ENCODE measurements at regions not wholly inside any gene's neighbourhood (a gene's known extent, or its start where the extent isn't known, plus 50 kb on each side); places are given as distances from the start of the nearest gene placed in this dataset.

- H3K23ac ChIP-seq (ENCODE audit: insufficient read length, low read depth, low read length): no peak overlapping the region
- Mint-ChIP-seq H3K27ac (no peak overlapping the region), H3K27me3 (ENCODE audit: low read depth) (peaks cover 54% of the 10 kb centered on the region), H3K9me3 (no peaks in the 10 kb centered on the region), H3K4me3 (no peak overlapping the region), H3K36me3 (ENCODE audit: insufficient read depth in 1 of 3, low read depth in 3 of 3) (no peaks in the 10 kb centered on the region), H3K4me1 (no peaks in the 10 kb centered on the region)
- H3K56ac ChIP-seq (ENCODE audit: insufficient read length, low read depth, low read length): no peak overlapping the region
- no peak overlapping the region for H4K5ac ChIP-seq (ENCODE audit: insufficient read length, low read depth, low read length)
- H2BK20ac ChIP-seq (ENCODE audit: low read depth, low read length, poor library complexity, severe bottlenecking): no peak overlapping the region
- no peaks in the 10 kb centered on the region for H4K20me1 ChIP-seq (ENCODE audit: control insufficient read depth, insufficient read depth, insufficient read length)
- WGBS (ENCODE audit: extremely low coverage, insufficient read length, low lambda C conversion rate): no CpG with 5 or more reads among the region's 4 CpGs
- H3K79me2 ChIP-seq (ENCODE audit: insufficient read depth, low read length): no peaks in the 10 kb centered on the region
- no peak overlapping the region for H4K8ac ChIP-seq (replicated peaks; ENCODE audit: insufficient read length, low read depth, low read length)
- no peak overlapping the region for H2BK12ac ChIP-seq (ENCODE audit: insufficient read length, low read depth, low read length)
- H2BK5ac ChIP-seq (ENCODE audit: insufficient read length, low read length): no peak overlapping the region
- H2BK15ac ChIP-seq (ENCODE audit: low read depth, low read length): no peak overlapping the region
- no peak for DNase-seq
- H3K4me2 ChIP-seq (ENCODE audit: insufficient read depth, insufficient read length, low read length): no peak overlapping the region
- no peak overlapping the region for H2BK120ac ChIP-seq (ENCODE audit: low read depth, low read length, poor library complexity, severe bottlenecking)
- no peak for TF ChIP-seq CTCF (conservative IDR thresholded peaks at IDR 0.05)
- H3K27ac ChIP-seq (ENCODE audit: insufficient read length, low read depth, low read length): no peak overlapping the region
- no peak overlapping the region for H3K9ac ChIP-seq (ENCODE audit: extremely low read depth, insufficient read length, low read length)
- no peaks in the 10 kb centered on the region for H3K27me3 ChIP-seq (ENCODE audit: insufficient read depth, low read length)
- H3K4me1 ChIP-seq (ENCODE audit: insufficient read depth, low read length): no peaks in the 10 kb centered on the region
- H3K9me3 ChIP-seq (ENCODE audit: control insufficient read depth, low read depth, low read length): no peaks in the 10 kb centered on the region
- no peak overlapping the region for H3T11ph ChIP-seq (ENCODE audit: low read length)
- no peak overlapping the region for H3K18ac ChIP-seq (ENCODE audit: insufficient read length, low read depth, low read length)
- H4K91ac ChIP-seq (ENCODE audit: insufficient read length, low read depth, low read length): no peak overlapping the region
- H3K14ac ChIP-seq (ENCODE audit: insufficient read depth, low read length): no peak overlapping the region
- no peak overlapping the region for H2AK5ac ChIP-seq (ENCODE audit: insufficient read length, low read length)
- H3K4ac ChIP-seq (ENCODE audit: low read depth, low read length): no peak overlapping the region
- no peak overlapping the region for H2AFZ ChIP-seq (ENCODE audit: low read length)
- H3K79me1 ChIP-seq (ENCODE audit: insufficient read depth, low read depth, low read length, poor library complexity, severe bottlenecking): no peaks in the 10 kb centered on the region
- H3K23me2 ChIP-seq (ENCODE audit: insufficient read length, low read depth, low read length, poor library complexity, severe bottlenecking): no peaks in the 10 kb centered on the region
These were observed 84.9 kb upstream of the SHB start for GRCh38 chr9:38153910-38154291.

Measured in H9 (cell line).